T-helper 17 cell (primary cell): ENCODE measurements at regions not wholly inside any gene's neighbourhood (a gene's known extent, or its start where the extent isn't known, plus 50 kb on each side); places are given as distances from the start of the nearest gene placed in this dataset.
"Not testable (repeated sequence)": the region's sequence is repeated elsewhere in the genome, so short reads cannot be mapped to it uniquely, and the experiment has no call there.

Experiments
- ATAC-seq: fragments of 150-1000 bp; cut with Tn5 transposase; 2 replicates; pipeline ENCODE4 v1.10.0; 2021; ENCODE audit warnings: mild to moderate bottlenecking, moderate library complexity
- DNase-seq, 3 donors: peaks; one replicate each; pipeline versions ENCODE4 v3.0.0 to v3.0.0-alpha.2; 2020 to 2021
- H3K9me3 ChIP-seq: one replicate; pipeline ENCODE4 v1.7.0; 2013; ENCODE audit warnings: low read length, mild to moderate bottlenecking; ENCODE audit not compliant: control insufficient read depth, poor library complexity, severe bottlenecking
- H3K27ac Mint-ChIP-seq: one replicate; pipeline ENCODE4 v1.8.0; 2022; ENCODE audit warnings: mild to moderate bottlenecking, moderate library complexity, mixed read lengths
- H3K27me3 Mint-ChIP-seq: one replicate; pipeline ENCODE4 v1.8.0; 2022; ENCODE audit warnings: mixed read lengths
- H3K36me3 Mint-ChIP-seq: one replicate; pipeline ENCODE4 v1.8.0; 2022; ENCODE audit warnings: low read depth, mixed read lengths
- H3K4me1 Mint-ChIP-seq: one replicate; pipeline ENCODE4 v1.8.0; 2022; ENCODE audit warnings: mild to moderate bottlenecking, mixed read lengths
- H3K4me3 Mint-ChIP-seq: one replicate; pipeline ENCODE4 v1.8.0; 2022; ENCODE audit warnings: mild to moderate bottlenecking, moderate library complexity, mixed read lengths

- peaks cover 4% of the 10 kb centered on the region for H3K4me1 Mint-ChIP-seq
- H3K36me3 Mint-ChIP-seq, result no peaks in the 10 kb centered on the region
- DNase-seq, result no peak
- no peaks in the 10 kb centered on the region for H3K9me3 ChIP-seq
- no peaks in the 10 kb centered on the region for H3K27me3 Mint-ChIP-seq
- no peak overlapping the region for H3K27ac Mint-ChIP-seq
- no peak overlapping the region for H3K4me3 Mint-ChIP-seq
- no peak for ATAC-seq
Measured at GRCh38 chr10:21368728-21369425, 156.6 kb downstream of the SKIDA1 start.

- Mint-ChIP-seq H3K4me1 (peaks cover 3% of the 10 kb centered on the region), H3K27ac (no peak overlapping the region), H3K36me3 (no peaks in the 10 kb centered on the region), H3K27me3 (no peaks in the 10 kb centered on the region), H3K4me3 (no peak overlapping the region)
- DNase-seq (no peak), ATAC-seq (no peak)
- H3K9me3 ChIP-seq, result no peaks in the 10 kb centered on the region
Measured at GRCh38 chr10:21368022-21368582, 157.4 kb downstream of the SKIDA1 start.

GRCh38 chr10:21366108-21366507 is 159.4 kb downstream of the SKIDA1 start:
- not testable (repeated sequence) for ATAC-seq, H3K36me3 Mint-ChIP-seq, H3K4me1 Mint-ChIP-seq, H3K27me3 Mint-ChIP-seq, H3K4me3 Mint-ChIP-seq, DNase-seq, H3K27ac Mint-ChIP-seq, H3K9me3 ChIP-seq

- Mint-ChIP-seq H3K27me3 (peaks cover 6% of the 10 kb centered on the region), H3K36me3 (no peaks in the 10 kb centered on the region), H3K4me3 (no peak overlapping the region), H3K4me1 (no peaks in the 10 kb centered on the region), H3K27ac (peak overlapping the region; percentile 29)
- no peaks in the 10 kb centered on the region for H3K9me3 ChIP-seq
- DNase-seq (no peak), ATAC-seq (no peak)
Measured at GRCh38 chr10:21364196-21365114, 161.0 kb downstream of the SKIDA1 start.

- no peak for ATAC-seq
- DNase-seq, result no peak
- no peaks in the 10 kb centered on the region for H3K36me3 Mint-ChIP-seq
- no peaks in the 10 kb centered on the region for H3K9me3 ChIP-seq
- peaks cover 6% of the 10 kb centered on the region for H3K27me3 Mint-ChIP-seq
- no peak overlapping the region for H3K27ac Mint-ChIP-seq
- no peak overlapping the region for H3K4me3 Mint-ChIP-seq
- H3K4me1 Mint-ChIP-seq, result no peaks in the 10 kb centered on the region
Measured at GRCh38 chr10:21363731-21364104, 161.8 kb downstream of the SKIDA1 start.

- H3K9me3 ChIP-seq, result no peaks in the 10 kb centered on the region
- DNase-seq, result no peak
- no peak for ATAC-seq
- H3K36me3 Mint-ChIP-seq, result no peaks in the 10 kb centered on the region
- H3K4me3 Mint-ChIP-seq, result no peak overlapping the region
- H3K4me1 Mint-ChIP-seq, result no peaks in the 10 kb centered on the region
- no peak overlapping the region for H3K27ac Mint-ChIP-seq
- H3K27me3 Mint-ChIP-seq, result peaks cover 6% of the 10 kb centered on the region
Measured at GRCh38 chr10:21363092-21363730, 162.3 kb downstream of the SKIDA1 start.

GRCh38 chr10:21359202-21359601 is 166.3 kb downstream of the SKIDA1 start:
- DNase-seq, result no peak
- Mint-ChIP-seq H3K27me3 (peaks cover 6% of the 10 kb centered on the region), H3K27ac (no peak overlapping the region), H3K36me3 (peaks cover 2% of the 10 kb centered on the region), H3K4me1 (no peaks in the 10 kb centered on the region), H3K4me3 (no peak overlapping the region)
- no peaks in the 10 kb centered on the region for H3K9me3 ChIP-seq
- ATAC-seq, result no peak

- peaks cover 17% of the 10 kb centered on the region for H3K27me3 Mint-ChIP-seq
- no peak overlapping the region for H3K4me3 Mint-ChIP-seq
- H3K9me3 ChIP-seq, result no peaks in the 10 kb centered on the region
- ATAC-seq (no peak), DNase-seq (no peak)
- no peak overlapping the region for H3K27ac Mint-ChIP-seq
- no peaks in the 10 kb centered on the region for H3K4me1 Mint-ChIP-seq
- peaks cover 2% of the 10 kb centered on the region for H3K36me3 Mint-ChIP-seq
Measured at GRCh38 chr10:21355591-21356011, 169.9 kb downstream of the SKIDA1 start.

- no peak overlapping the region for H3K4me3 Mint-ChIP-seq
- H3K36me3 Mint-ChIP-seq, result peaks cover 2% of the 10 kb centered on the region
- no peak overlapping the region for H3K27ac Mint-ChIP-seq
- no peaks in the 10 kb centered on the region for H3K4me1 Mint-ChIP-seq
- no peaks in the 10 kb centered on the region for H3K9me3 ChIP-seq
- peaks cover 23% of the 10 kb centered on the region for H3K27me3 Mint-ChIP-seq
- DNase-seq, result no peak
- ATAC-seq, result no peak
Measured at GRCh38 chr10:21352886-21353285, 172.6 kb downstream of the SKIDA1 start.

- not testable (repeated sequence) for H3K27ac Mint-ChIP-seq, ATAC-seq, H3K4me3 Mint-ChIP-seq, H3K4me1 Mint-ChIP-seq, H3K9me3 ChIP-seq, DNase-seq, H3K36me3 Mint-ChIP-seq
- peaks cover 23% of the 10 kb centered on the region for H3K27me3 Mint-ChIP-seq
Measured at GRCh38 chr10:21351594-21351993, 173.9 kb downstream of the SKIDA1 start.

- DNase-seq (no peak), ATAC-seq (no peak)
- no peaks in the 10 kb centered on the region for H3K9me3 ChIP-seq
- Mint-ChIP-seq H3K4me3 (no peak overlapping the region), H3K36me3 (no peaks in the 10 kb centered on the region), H3K4me1 (peaks cover 2% of the 10 kb centered on the region), H3K27me3 (peaks cover 23% of the 10 kb centered on the region), H3K27ac (no peak overlapping the region)
Measured at GRCh38 chr10:21349912-21350286, 175.6 kb downstream of the SKIDA1 start.

GRCh38 chr10:21347785-21348170 is 177.7 kb downstream of the SKIDA1 start:
- Mint-ChIP-seq H3K4me3 (no peak overlapping the region), H3K27ac (no peak overlapping the region), H3K27me3 (peaks cover 14% of the 10 kb centered on the region), H3K4me1 (peaks cover 2% of the 10 kb centered on the region), H3K36me3 (no peaks in the 10 kb centered on the region)
- ATAC-seq, result no peak
- H3K9me3 ChIP-seq, result no peaks in the 10 kb centered on the region
- no peak for DNase-seq
